ENCODE measurements at regions not wholly inside any gene's neighbourhood (a gene's known extent, or its start where the extent isn't known, plus 50 kb on each side); places are given as distances from the start of the nearest gene placed in this dataset.
A peak's percentile ranks its signal among the peaks of the same experiment; 100 is the strongest.
"Not testable (repeated sequence)": the region's sequence is repeated elsewhere in the genome, so short reads cannot be mapped to it uniquely, and the experiment has no call there.

GRCh38 chr14:106000029-106000511 is 473.7 kb downstream of the TMEM121 start:
- not testable (repeated sequence) for DNase-seq (ENCODE audit: low spot score)
- peak; percentile 43 for TF ChIP-seq CTCF (IDR thresholded peaks at IDR 0.05; ENCODE audit: extremely low read depth, missing control alignments)

GRCh38 chr14:106001277-106001676 is 474.9 kb downstream of the TMEM121 start:
- DNase-seq (ENCODE audit: low spot score), result not testable (repeated sequence)

GRCh38 chr14:106003351-106003750 is 477.0 kb downstream of the TMEM121 start:
- DNase-seq (ENCODE audit: low spot score), result no peak
- TF ChIP-seq CTCF (IDR thresholded peaks at IDR 0.05; ENCODE audit: extremely low read depth, missing control alignments), result no peak

- peak; percentile 18 for DNase-seq (ENCODE audit: low spot score)
These were observed 478.8 kb downstream of the TMEM121 start for GRCh38 chr14:106004937-106005795.

GRCh38 chr14:106006043-106006442 is 479.7 kb downstream of the TMEM121 start:
- peak; percentile 57 for TF ChIP-seq CTCF (IDR thresholded peaks at IDR 0.05; ENCODE audit: extremely low read depth, missing control alignments)

GRCh38 chr14:106006716-106007115 is 480.3 kb downstream of the TMEM121 start:
- not testable (repeated sequence) for DNase-seq (ENCODE audit: low spot score)

More at GRCh38 chr14:106006043-106006442, 479.7 kb downstream of the TMEM121 start:
- peak; percentile 24 for DNase-seq (ENCODE audit: low spot score)

- no peak for DNase-seq (ENCODE audit: low spot score)
- TF ChIP-seq CTCF (IDR thresholded peaks at IDR 0.05; ENCODE audit: extremely low read depth, missing control alignments), result no peak
These were observed 484.4 kb downstream of the TMEM121 start for GRCh38 chr14:106010783-106011182.

- TF ChIP-seq CTCF (IDR thresholded peaks at IDR 0.05; ENCODE audit: extremely low read depth, missing control alignments), result peak; percentile 78
- peak; percentile 64 for DNase-seq (ENCODE audit: low spot score)
These were observed 485.4 kb downstream of the TMEM121 start for GRCh38 chr14:106011631-106012360.

GRCh38 chr14:106012361-106012725 is 486.0 kb downstream of the TMEM121 start:
- DNase-seq (ENCODE audit: low spot score), result not testable (repeated sequence)

Measured in GM20000 (cell line).